HG03354 (cell line): ENCODE measurements at regions not wholly inside any gene's neighbourhood (a gene's known extent, or its start where the extent isn't known, plus 50 kb on each side); places are given as distances from the start of the nearest gene placed in this dataset.
"Not testable (repeated sequence)": the region's sequence is repeated elsewhere in the genome, so short reads cannot be mapped to it uniquely, and the experiment has no call there.

ENCODE experiments used
- ATAC-seq: cut with Tn5 transposase; IDR thresholded peaks from one replicate; pipeline ENCODE4 v1.9.1; 2021; ENCODE audit warnings: mild to moderate bottlenecking; ENCODE audit not compliant: unreplicated experiment, poor library complexity, severe bottlenecking

DNA sequence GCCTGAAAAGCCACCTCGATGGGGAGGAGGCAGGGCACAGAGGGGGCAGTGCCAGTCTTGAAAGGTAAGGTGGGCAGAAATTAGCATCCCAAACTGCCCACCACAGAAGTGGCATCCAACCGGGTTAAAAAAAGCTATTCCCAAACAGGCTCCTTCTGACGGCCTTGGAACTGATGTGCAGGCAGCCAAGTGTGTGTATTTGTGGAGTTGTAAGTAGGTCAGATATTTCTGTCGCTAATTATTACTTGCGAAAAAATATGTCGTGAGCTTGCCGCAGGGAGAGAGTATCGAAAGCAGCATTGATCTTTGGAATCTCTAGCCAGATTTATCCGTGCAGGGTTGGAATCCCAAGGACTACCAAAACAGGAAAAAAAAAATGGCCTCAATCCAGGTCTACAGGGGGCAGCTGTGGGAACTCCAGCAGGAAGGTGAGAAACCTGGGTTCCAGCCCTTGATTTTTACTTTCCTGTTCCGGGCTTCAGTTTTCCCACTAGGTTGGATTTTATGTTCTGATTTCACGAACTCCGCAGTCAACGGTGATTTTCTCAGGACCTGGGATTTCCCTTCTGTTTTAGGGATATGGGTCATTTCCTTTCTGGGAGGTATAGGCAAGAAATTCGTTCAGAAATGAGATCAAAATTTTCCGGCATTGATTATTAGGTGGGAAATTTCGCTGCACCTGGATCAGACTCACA is 200.8 kb downstream of the RGS3 start:
- ATAC-seq: no peak

DNA sequence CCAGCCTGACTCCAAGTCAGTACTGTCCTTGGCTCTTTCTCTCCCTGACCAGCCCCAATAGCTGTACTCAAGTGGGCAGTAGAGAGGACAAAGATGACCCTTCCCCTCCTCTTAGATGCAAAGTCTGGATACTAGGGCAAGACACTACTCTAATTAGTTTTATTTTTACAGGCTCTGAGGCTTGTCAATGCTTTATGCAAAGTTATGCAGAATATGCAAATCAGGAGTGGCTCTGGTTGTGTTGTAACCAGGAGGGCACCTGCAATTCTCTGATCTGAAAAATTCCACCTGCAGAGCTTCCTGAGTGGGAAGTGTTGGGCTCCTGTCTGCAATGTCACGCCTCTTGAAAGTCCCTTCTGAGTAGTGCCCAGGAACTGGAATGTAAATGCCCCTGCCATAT is 201.5 kb downstream of the RGS3 start:
- ATAC-seq: no peak

GRCh38 chr9:113665756-113666155 is 202.2 kb downstream of the RGS3 start:
- ATAC-seq: no peak

DNA sequence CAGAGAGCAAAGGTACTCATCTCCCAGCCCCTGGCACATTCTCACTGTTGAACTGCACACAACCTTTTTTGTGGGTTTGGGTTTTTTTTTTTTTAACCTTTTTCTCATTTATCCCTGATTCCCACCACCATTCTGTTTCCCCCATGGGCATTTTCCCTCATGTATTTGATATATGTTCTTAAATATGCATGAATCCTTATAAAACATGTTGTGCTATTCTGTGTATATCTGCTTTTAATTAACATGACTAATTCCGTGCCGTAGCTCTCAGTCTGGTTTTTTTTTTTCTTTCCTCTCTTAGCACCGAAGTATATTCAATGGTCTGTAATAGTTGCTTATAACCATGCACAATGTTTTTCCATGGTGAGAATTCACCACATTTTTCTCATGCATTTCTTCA is 204.5 kb downstream of the RGS3 start:
- no peak for ATAC-seq

DNA sequence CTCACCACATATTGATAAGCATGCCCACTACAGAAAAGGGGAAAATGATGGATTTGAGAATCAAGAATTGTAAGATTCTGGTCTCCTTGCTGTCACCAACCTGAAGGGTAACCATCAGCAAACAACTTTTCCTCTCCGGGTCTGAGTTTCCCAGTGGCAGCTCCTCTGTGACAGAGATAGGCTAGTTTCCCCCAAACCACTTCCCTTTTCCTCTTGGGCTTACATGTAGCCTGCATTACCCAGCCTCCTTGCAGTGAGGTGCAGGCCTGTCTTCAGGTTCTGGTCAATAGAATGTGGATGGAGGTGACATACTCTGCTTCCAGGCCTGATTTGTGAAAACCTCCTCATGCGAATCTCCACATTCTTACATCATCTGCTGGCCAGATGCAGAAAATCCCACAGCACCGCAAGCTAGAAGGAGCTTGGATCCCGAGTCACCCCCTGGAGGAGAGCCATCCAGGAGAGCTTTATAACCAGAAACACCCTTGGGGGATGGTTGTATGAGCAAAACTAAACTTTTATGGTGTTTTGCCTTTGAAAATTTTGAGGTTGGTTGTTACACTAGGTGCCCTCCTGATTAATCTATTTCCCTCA is 206.1 kb downstream of the RGS3 start:
- no peak for ATAC-seq

DNA sequence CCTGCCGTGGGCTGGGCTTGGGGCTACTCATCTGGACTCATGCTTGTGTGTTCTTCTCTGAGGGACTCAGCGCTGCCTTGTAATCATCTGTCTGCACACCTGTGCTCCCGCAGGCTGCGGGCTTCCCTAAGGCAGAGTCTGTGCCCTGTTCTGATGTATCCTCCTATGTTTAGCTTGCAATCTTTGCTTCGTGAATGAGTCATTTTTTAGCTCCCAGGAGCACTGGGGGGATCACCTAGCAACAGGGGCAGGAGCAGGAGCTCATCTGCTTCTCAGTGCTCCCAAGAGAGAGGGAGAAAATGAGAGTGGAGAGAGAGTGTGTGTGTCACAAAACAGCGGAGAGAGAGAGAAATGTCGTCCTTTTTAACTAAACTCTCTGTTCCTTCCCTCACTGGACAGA is 202.4 kb upstream of the ZNF618 start:
- ATAC-seq: no peak

GRCh38 chr9:113674436-113674835 is 201.7 kb upstream of the ZNF618 start:
- ATAC-seq: no peak

DNA sequence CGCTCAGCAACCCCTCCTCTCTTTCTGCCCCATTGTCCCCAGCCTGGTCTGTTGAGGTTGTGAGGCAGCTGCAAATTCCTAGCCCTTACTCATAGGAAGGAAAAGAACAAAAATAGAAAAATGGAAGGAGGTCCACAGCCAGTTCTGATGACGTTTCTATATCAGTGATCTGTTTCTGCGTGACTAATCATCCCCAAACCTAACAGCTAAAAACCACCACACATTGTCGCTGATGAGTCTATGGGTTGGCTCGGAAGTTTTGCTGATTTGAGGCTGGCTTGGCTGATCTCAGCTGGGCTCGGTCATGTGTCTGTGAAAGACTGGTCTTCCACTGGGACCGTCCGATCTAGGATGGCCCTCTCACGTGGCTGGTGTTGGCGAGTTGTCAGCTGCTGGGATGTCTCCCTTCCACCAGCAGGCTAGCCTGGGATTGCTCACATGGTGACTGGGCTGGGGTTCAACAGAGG is 200.6 kb upstream of the ZNF618 start:
- ATAC-seq: no peak

- no peak for ATAC-seq
Observed at GRCh38 chr9:113677057-113677456, 199.1 kb upstream of the ZNF618 start.

GRCh38 chr9:113677569-113677968 is 198.5 kb upstream of the ZNF618 start:
- no peak for ATAC-seq

GRCh38 chr9:113678119-113678858 is 197.8 kb upstream of the ZNF618 start:
- ATAC-seq: no peak

DNA sequence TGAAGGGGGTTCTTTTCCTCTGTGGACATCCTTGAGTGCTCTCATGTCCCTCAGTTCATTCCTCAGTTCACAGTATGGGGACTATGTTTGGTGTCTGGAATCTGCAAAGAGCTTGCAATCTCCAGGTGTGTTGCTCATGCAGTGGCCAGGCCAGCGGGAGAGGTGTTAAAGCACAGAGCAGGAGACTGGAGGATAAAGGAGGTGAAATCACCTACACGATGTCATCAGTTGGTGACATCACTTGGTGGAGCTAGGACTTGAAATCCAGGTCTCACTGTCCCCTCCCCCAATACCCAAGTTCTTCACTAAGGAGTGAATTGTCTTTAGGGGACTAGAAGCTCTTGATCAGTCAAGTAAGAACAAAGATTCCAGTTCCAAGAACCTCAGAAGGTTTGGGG is 197.3 kb upstream of the ZNF618 start:
- no peak for ATAC-seq

DNA sequence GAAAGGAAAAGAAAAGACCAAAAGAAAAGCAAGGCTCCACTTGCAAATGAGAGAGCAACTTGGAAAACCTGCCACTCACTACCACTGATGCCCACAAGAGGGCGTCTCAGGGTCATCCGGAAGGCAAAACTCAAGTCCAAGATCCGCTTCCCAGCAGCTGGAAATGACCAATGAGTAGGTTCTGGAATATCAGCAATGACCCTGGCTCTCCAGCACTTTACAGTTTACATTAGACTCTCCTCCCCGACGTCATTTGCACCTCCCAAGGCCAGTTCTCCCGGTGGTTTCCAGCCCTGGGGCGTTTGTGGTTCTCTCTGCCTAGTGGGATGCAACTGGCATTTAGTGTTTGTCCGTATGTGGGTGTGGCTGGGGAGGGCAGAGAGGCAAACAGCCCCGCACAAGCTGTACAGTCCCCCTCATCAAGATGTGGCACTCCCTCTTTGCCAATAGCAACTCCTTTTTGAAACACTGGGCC is 193.8 kb upstream of the ZNF618 start:
- ATAC-seq: no peak

DNA sequence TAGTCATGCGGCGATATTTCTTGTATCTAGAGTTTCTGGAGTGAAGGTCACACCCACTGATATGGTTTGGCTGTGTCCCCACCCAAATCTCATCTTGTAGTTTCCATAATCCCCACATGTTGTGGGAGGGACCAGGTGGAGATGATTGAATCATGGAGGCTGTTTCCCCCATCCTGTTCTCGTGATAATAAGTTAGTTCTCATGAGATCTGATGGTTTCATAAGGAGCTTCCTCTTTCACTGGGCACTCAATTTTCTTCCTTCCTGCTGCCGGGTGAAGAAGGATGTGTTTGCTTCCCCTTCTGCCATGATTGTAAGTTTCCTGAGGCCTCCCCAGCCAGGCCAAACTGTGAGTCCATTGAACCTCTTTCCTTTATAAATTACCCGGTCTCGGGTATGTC is 190.5 kb upstream of the ZNF618 start:
- ATAC-seq: not testable (repeated sequence)

DNA sequence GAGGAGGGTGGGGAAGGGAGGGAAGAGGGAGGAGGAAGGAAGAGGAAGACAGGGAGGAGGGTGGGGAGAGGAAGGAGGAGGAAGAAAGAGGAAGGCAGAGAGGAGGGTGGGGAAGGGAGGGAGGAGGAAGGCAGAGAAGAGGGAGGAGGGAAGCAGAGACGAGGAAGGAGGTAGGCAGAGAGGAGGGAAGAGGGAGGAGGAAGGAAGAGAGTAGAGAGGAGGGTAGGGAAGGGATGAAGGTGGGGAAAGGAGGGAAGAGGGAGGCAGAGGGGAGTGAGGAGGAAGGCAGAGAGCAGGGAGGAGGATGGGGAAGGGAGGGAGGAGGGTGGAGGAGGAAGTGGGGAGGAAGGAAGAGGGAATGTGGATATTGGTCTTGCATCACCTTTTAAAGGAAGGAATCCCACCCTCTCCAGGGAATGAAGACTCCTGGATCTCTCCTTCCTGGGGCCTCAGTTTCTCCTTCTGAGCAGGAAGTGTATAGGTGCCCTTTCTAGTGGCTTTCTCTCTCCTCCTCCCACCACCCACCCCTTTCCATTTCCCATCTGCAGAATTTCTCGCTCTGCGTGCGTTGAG is 188.9 kb upstream of the ZNF618 start:
- no peak for ATAC-seq

GRCh38 chr9:113687680-113688371 is 188.3 kb upstream of the ZNF618 start:
- no peak for ATAC-seq

GRCh38 chr9:113690055-113690740 is 185.9 kb upstream of the ZNF618 start:
- ATAC-seq: no peak

DNA sequence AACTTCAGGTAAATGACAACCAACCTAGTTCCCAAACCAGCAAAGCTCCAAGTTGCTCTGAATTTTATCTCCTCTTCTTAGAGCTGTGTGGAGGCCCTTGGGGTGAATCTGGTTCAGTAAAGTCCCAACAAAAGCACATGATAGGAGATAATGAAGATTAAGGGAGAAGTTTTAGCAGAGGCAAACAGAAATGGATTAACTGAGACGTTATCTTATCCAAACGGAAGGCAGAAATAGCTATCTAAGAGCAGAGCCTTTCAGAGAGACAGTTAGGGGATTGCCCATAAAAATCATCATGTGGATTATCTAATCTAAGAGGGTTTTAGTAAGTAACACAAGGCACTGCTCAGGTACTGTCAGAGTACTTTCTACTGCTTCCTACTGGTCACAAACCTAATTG is 183.9 kb upstream of the ZNF618 start:
- ATAC-seq: no peak

DNA sequence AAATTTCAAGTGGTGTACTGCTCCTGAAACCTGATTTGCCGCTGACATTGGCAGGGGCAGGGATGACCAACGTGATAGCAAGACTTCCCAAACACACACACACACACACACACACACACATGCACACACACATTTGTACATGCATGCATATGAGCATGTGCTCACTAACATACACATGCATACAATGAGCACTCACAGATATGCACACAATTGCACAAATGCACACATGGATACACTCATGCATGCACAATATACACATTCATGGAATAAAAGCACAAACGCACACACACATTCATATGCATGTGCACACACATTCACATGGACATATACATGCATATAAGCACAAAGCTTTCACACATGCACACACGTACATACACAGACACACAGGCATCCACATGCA is 181.2 kb upstream of the ZNF618 start:
- ATAC-seq: no peak
